ENCODE measurements at regions not wholly inside any gene's neighbourhood (a gene's known extent, or its start where the extent isn't known, plus 50 kb on each side); places are given as distances from the start of the nearest gene placed in this dataset.

DNA sequence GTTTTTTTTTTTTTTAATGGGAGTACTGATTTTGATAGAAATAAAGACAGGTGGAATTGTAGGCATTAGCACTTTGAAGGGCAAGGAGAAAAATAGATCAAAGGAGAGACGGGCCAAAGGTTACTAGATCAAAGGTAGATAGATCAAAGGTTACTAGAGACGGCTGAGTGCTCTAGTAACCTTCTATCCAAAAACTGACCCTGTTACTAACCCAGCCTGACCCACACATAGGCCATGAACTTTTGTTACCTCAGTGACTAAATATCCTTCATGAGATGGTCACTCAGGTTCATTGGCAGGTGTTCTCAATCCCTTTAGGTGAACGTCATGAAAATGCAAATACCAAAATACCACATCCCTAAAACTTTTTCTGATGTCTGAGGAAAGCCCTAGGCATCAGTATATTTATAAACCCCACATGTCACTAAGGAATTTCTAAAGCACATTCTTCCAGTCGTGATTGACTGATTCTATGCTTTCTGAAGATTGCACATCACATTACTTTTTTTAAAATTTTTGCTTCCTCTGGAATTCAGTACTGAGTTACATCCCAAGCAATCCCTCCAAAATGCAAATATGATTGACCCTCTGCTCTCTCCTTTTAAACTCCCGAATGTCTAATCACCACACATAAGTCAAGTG is 772.7 kb downstream of the BRINP1 start:
- TF ChIP-seq, protein P1, sequence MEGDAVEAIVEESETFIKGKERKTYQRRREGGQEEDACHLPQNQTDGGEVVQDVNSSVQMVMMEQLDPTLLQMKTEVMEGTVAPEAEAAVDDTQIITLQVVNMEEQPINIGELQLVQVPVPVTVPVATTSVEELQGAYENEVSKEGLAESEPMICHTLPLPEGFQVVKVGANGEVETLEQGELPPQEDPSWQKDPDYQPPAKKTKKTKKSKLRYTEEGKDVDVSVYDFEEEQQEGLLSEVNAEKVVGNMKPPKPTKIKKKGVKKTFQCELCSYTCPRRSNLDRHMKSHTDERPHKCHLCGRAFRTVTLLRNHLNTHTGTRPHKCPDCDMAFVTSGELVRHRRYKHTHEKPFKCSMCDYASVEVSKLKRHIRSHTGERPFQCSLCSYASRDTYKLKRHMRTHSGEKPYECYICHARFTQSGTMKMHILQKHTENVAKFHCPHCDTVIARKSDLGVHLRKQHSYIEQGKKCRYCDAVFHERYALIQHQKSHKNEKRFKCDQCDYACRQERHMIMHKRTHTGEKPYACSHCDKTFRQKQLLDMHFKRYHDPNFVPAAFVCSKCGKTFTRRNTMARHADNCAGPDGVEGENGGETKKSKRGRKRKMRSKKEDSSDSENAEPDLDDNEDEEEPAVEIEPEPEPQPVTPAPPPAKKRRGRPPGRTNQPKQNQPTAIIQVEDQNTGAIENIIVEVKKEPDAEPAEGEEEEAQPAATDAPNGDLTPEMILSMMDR (IDR thresholded peaks at IDR 0.05): no peak
- TF ChIP-seq EZH2phosphoT487 (IDR thresholded peaks at IDR 0.05): no peak
